Natural killer cell (primary cell): ENCODE measurements at regions not wholly inside any gene's neighbourhood (a gene's known extent, or its start where the extent isn't known, plus 50 kb on each side); places are given as distances from the start of the nearest gene placed in this dataset.
A peak's percentile ranks its signal among the peaks of the same experiment; 100 is the strongest.

ENCODE experiments used
- ATAC-seq, 3 donors: fragments of 150-1000 bp in 2 of 3; fragments of 200-7000 bp in 1 of 3; cut with Tn5 transposase; 1 replicate in 1 of 3; 2 replicates in 2 of 3; pipeline ENCODE4 v1.10.0; 2021; ENCODE audit warnings: mild to moderate bottlenecking in 2 of 3, moderate library complexity in 2 of 3
- DNase-seq, 2 donors: peaks; one replicate each; pipeline versions ENCODE4 v3.0.0 to v3.0.0-alpha.2; 2013 to 2021; ENCODE audit warnings: mixed read lengths in 1 of 2
- H3K27ac ChIP-seq: one replicate; pipeline ENCODE4 v1.5.1; 2013; ENCODE audit warnings: mild to moderate bottlenecking, low read length
- H3K27me3 ChIP-seq: one replicate; pipeline ENCODE4 v1.6.1; 2013; ENCODE audit warnings: low read length; ENCODE audit not compliant: control insufficient read depth, insufficient read depth
- H3K36me3 ChIP-seq: one replicate; pipeline ENCODE4 v1.6.1; 2013; ENCODE audit warnings: low read length; ENCODE audit not compliant: control insufficient read depth, insufficient read depth
- H3K4me1 ChIP-seq: one replicate; pipeline ENCODE4 v1.6.1; 2013; ENCODE audit warnings: low read length; ENCODE audit not compliant: control insufficient read depth, insufficient read depth
- H3K4me3 ChIP-seq: one replicate; pipeline ENCODE4 v1.5.1; 2013; ENCODE audit warnings: low read length
- H3K9me3 ChIP-seq: one replicate; pipeline ENCODE4 v1.6.1; 2013; ENCODE audit warnings: low read length; ENCODE audit not compliant: control insufficient read depth, insufficient read depth
- H3K27ac Mint-ChIP-seq, 2 donors: one replicate each; pipeline ENCODE4 v1.8.0; 2022; ENCODE audit warnings: mild to moderate bottlenecking in 2 of 2, mixed read lengths in 2 of 2, moderate library complexity in 1 of 2
- H3K27me3 Mint-ChIP-seq, 2 donors: one replicate each; pipeline ENCODE4 v1.8.0; 2022; ENCODE audit warnings: low read depth in 2 of 2, mixed read lengths in 2 of 2
- H3K36me3 Mint-ChIP-seq: one replicate; pipeline ENCODE4 v1.8.0; 2022; ENCODE audit warnings: mixed read lengths
- H3K4me1 Mint-ChIP-seq, 2 donors: one replicate each; pipeline ENCODE4 v1.8.0; 2022; ENCODE audit warnings: mixed read lengths in 2 of 2
- H3K4me3 Mint-ChIP-seq: one replicate; pipeline ENCODE4 v1.8.0; 2022; ENCODE audit warnings: mild to moderate bottlenecking, moderate library complexity, mixed read lengths
- H3K9me3 Mint-ChIP-seq, 2 donors: one replicate each; pipeline ENCODE4 v1.8.0; 2022; ENCODE audit warnings: mixed read lengths in 2 of 2
- WGBS: methylation state at CpG from one replicate; pipeline ENCODE4 v1.1.7; 2013; ENCODE audit warnings: missing lambda C conversion rate; ENCODE audit not compliant: insufficient coverage; 5-methylcytosine and 5-hydroxymethylcytosine counted together
- intact Hi-C: fragments of 100-400 bp; cut with micrococcal nuclease; formaldehyde crosslinking; loops from one replicate; pipeline ENCODE4 v1.14.2; 2022
- TF ChIP-seq, protein P1 (sequence below): fragments of 200-600 bp; IDR thresholded peaks from one replicate; pipeline ENCODE4 v1.8.0; 2022; ENCODE audit warnings: antibody characterized with exemption

DNA sequence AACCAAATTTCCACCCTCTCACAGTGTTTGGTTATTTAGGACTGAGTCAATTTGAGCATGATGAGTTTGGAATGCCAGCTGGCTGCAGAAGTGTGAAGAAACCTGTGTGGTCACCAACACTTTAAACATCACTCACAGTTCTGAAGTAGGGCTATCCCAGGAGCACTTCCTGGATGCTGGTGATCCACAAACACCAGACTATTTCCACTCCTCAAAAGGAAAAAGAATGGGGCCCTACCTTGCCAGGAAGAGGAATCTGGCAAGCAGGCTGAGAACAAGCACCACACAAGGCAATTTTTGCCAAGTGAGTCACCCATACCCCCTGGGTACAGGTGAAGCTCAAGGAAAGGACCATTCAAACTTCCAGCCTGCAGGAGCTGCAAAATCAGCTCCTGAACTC lies 294.2 kb upstream of the PTGER4 start:
- ATAC-seq, result no peak
- H3K4me3 Mint-ChIP-seq, result peak overlapping the region; percentile 61
- no peaks in the 10 kb centered on the region for H3K27me3 ChIP-seq
- H3K36me3 ChIP-seq, result no peaks in the 10 kb centered on the region
- H3K4me1 ChIP-seq, result peaks cover 26% of the 10 kb centered on the region
- no peaks in the 10 kb centered on the region for H3K9me3 ChIP-seq
- no peaks in the 10 kb centered on the region for H3K9me3 Mint-ChIP-seq
- no peaks in the 10 kb centered on the region for H3K27me3 Mint-ChIP-seq
- H3K36me3 Mint-ChIP-seq, result no peaks in the 10 kb centered on the region
- intact Hi-C loops, result loop anchor here (5.0 kb wide), 1 partner anchor 297 kb away; no protein-coding TSS in a partner anchor
- TF ChIP-seq, protein P1, sequence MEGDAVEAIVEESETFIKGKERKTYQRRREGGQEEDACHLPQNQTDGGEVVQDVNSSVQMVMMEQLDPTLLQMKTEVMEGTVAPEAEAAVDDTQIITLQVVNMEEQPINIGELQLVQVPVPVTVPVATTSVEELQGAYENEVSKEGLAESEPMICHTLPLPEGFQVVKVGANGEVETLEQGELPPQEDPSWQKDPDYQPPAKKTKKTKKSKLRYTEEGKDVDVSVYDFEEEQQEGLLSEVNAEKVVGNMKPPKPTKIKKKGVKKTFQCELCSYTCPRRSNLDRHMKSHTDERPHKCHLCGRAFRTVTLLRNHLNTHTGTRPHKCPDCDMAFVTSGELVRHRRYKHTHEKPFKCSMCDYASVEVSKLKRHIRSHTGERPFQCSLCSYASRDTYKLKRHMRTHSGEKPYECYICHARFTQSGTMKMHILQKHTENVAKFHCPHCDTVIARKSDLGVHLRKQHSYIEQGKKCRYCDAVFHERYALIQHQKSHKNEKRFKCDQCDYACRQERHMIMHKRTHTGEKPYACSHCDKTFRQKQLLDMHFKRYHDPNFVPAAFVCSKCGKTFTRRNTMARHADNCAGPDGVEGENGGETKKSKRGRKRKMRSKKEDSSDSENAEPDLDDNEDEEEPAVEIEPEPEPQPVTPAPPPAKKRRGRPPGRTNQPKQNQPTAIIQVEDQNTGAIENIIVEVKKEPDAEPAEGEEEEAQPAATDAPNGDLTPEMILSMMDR, result no peak
- DNase-seq, result peak in 1 of 2 donors; percentile 27
- no peak overlapping the region for H3K4me3 ChIP-seq
- peak overlapping the region; percentile 75 to 86 for H3K27ac Mint-ChIP-seq
- peaks cover 69 to 70% of the 10 kb centered on the region in 2 donors for H3K4me1 Mint-ChIP-seq
- no peak overlapping the region for H3K27ac ChIP-seq

DNA sequence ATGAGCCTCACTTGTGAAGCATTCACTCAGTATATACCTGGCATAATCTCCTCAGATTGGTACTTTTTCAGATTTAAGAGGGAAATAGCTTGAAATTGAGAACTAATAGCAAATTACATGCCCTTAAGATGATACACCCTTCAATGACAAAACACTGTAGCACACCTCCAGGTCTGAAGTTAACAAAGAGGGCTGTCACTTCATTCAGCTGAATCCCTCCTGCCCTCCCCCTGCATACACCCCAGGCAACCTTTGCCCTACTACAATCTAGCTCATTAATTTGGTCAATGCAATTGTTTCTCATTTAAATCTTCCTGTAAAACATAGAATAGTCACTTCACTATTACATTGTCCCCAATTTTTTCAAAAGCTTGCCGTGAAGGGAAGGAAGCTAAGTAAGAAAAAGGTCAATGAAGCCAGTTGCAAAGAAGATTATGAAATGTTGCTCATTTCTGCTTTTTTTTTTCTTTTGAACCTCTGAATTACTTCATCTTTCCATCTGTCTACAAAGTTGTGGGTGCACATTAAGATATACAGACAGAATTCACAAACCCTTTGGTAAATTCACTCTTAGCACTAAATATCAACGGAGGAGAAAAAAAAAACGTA lies 294.8 kb upstream of the PTGER4 start:
- Histone ChIP-seq H3K4me3 (no peak overlapping the region), H3K9me3 (no peaks in the 10 kb centered on the region), H3K4me1 (peaks cover 26% of the 10 kb centered on the region), H3K27me3 (no peaks in the 10 kb centered on the region), H3K36me3 (no peaks in the 10 kb centered on the region), H3K27ac (peak overlapping the region; percentile 39)
- ATAC-seq (peak in 1 of 3 donors; percentile 15), DNase-seq (peak in 1 of 2 donors; percentile 21)
- H3K36me3 Mint-ChIP-seq, result no peaks in the 10 kb centered on the region
- TF ChIP-seq, protein P1, result no peak
- peaks cover 67 to 68% of the 10 kb centered on the region in 2 donors for H3K4me1 Mint-ChIP-seq
- peak overlapping the region; percentile 75 to 86 for H3K27ac Mint-ChIP-seq
- peak overlapping the region; percentile 13 for H3K4me3 Mint-ChIP-seq
- no peaks in the 10 kb centered on the region for H3K9me3 Mint-ChIP-seq
- whole genome bisulfite sequencing, result no CpG with 5 or more reads among the region's 3 CpGs
- intact Hi-C loops, result loop anchor here (5.0 kb wide), 1 partner anchor 297 kb away; no protein-coding TSS in a partner anchor
- no peaks in the 10 kb centered on the region for H3K27me3 Mint-ChIP-seq

DNA sequence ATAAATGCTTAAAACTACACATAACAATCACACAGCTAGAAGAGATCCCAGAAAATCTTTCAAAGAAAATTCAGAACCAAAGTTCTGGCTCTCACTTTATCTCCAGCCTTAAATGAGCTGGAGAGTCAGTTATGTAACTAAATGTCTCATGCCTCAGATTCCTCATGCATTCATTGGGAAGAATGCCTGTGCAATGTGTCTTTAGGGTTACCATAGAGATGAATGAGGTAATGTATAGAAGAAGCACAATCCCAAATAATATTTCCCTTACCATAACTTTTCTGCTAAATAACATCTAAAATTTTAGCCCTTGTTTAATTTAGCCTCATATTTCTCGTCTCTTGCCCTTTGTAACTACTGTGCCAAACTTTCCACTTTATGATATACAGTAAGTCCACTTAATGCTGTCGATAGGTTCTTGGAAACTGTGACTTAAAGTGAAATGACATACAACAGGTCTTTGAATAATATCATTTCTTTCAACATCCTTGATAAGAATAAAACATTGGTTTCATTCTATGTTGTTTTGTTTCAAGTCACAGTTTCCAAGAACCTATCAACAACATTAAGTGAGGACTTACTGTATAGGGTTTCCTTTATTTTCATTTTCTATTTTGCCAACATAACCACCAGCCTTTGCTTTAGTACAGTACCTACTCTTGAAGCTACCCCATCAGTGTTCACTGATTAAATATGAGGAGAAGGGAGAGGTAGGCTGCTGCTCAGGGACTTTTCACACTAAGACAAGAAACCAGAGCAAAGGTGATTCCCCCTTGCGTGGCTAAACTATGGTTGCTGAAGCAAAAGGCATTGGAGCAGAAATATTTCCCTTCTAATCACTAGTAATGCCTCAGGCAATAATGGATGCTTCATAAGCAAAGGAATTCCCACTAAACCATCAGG lies 295.7 kb upstream of the PTGER4 start:
- no peaks in the 10 kb centered on the region for H3K27me3 Mint-ChIP-seq
- H3K27ac ChIP-seq, result peak overlapping the region; percentile 39
- no peaks in the 10 kb centered on the region for H3K9me3 ChIP-seq
- H3K4me3 ChIP-seq, result no peak overlapping the region
- H3K27me3 ChIP-seq, result no peaks in the 10 kb centered on the region
- 45% methylated on average over 2 of the region's 3 CpGs for WGBS
- TF ChIP-seq, protein P1, result no peak
- ATAC-seq (peak; percentile 27 to 64 (median 45)), DNase-seq (peak in 1 of 2 donors; percentile 68)
- H3K9me3 Mint-ChIP-seq, result no peaks in the 10 kb centered on the region
- peaks cover 24% of the 10 kb centered on the region for H3K4me1 ChIP-seq
- H3K27ac Mint-ChIP-seq, result peak overlapping the region; percentile 75 to 86
- intact Hi-C loops, result no loop called here
- no peaks in the 10 kb centered on the region for H3K36me3 ChIP-seq
- peak overlapping the region; percentile 32 for H3K4me3 Mint-ChIP-seq
- no peaks in the 10 kb centered on the region for H3K36me3 Mint-ChIP-seq
- peaks cover 62 to 64% of the 10 kb centered on the region in 2 donors for H3K4me1 Mint-ChIP-seq
